Naive B cell (primary cell): ENCODE measurements at regions not wholly inside any gene's neighbourhood (a gene's known extent, or its start where the extent isn't known, plus 50 kb on each side); places are given as distances from the start of the nearest gene placed in this dataset.
A peak's percentile ranks its signal among the peaks of the same experiment; 100 is the strongest.
"Not testable (repeated sequence)": the region's sequence is repeated elsewhere in the genome, so short reads cannot be mapped to it uniquely, and the experiment has no call there.

Experiments
- ATAC-seq, 2 donors: fragments of 150-1000 bp; cut with Tn5 transposase; 2 replicates each; pipeline ENCODE4 v1.10.0; 2021; ENCODE audit warnings: low read depth in 2 of 2, mild to moderate bottlenecking in 2 of 2, moderate library complexity in 2 of 2
- DNase-seq: peaks from one replicate; pipeline ENCODE4 v3.0.0; 2022
- H3K27ac Mint-ChIP-seq, 6 donors: one replicate each; pipeline ENCODE4 v1.8.0; 2020 to 2022; ENCODE audit warnings: mild to moderate bottlenecking in 6 of 6, mixed read lengths in 6 of 6, moderate library complexity in 5 of 6, inconsistent platforms in 2 of 6
- H3K27me3 Mint-ChIP-seq, 3 donors: one replicate each; pipeline ENCODE4 v1.8.0; 2021 to 2022; ENCODE audit warnings: mixed read lengths in 3 of 3, mild to moderate bottlenecking in 1 of 3
- H3K36me3 Mint-ChIP-seq, 2 donors: one replicate each; pipeline ENCODE4 v1.8.0; 2020 to 2022; ENCODE audit warnings: mixed read lengths in 2 of 2, inconsistent platforms in 1 of 2, mild to moderate bottlenecking in 1 of 2
- H3K4me1 Mint-ChIP-seq, 3 donors: one replicate each; pipeline ENCODE4 v1.8.0; 2020 to 2022; ENCODE audit warnings: mixed read lengths in 3 of 3, inconsistent platforms in 1 of 3, mild to moderate bottlenecking in 1 of 3, moderate library complexity in 1 of 3
- H3K4me3 Mint-ChIP-seq, 8 donors: one replicate each; pipeline ENCODE4 v1.8.0; 2020 to 2022; ENCODE audit warnings: mild to moderate bottlenecking in 8 of 8, mixed read lengths in 8 of 8, moderate library complexity in 8 of 8, inconsistent platforms in 2 of 8
- H3K9me3 Mint-ChIP-seq, 7 donors: one replicate each; pipeline ENCODE4 v1.8.0; 2020 to 2022; ENCODE audit warnings: mixed read lengths in 7 of 7, mild to moderate bottlenecking in 5 of 7, inconsistent platforms in 2 of 7, moderate library complexity in 1 of 7

- H3K27me3 Mint-ChIP-seq, result no peaks in the 10 kb centered on the region
- no peaks in the 10 kb centered on the region for H3K9me3 Mint-ChIP-seq
- H3K4me3 Mint-ChIP-seq, result no peak overlapping the region
- H3K27ac Mint-ChIP-seq, result no peak overlapping the region
- no peak for ATAC-seq
- DNase-seq, result no peak
- H3K36me3 Mint-ChIP-seq, result no peaks in the 10 kb centered on the region
- H3K4me1 Mint-ChIP-seq, result no peaks in the 10 kb centered on the region
These were observed 254.3 kb upstream of the SPOPL start for GRCh38 chr2:138247302-138247701.

GRCh38 chr2:138249207-138249606, 252.4 kb upstream of the SPOPL start:
- no peaks in the 10 kb centered on the region for H3K4me1 Mint-ChIP-seq
- no peak overlapping the region for H3K4me3 Mint-ChIP-seq
- DNase-seq, result no peak
- H3K36me3 Mint-ChIP-seq, result no peaks in the 10 kb centered on the region
- no peak for ATAC-seq
- no peak overlapping the region for H3K27ac Mint-ChIP-seq
- H3K27me3 Mint-ChIP-seq, result no peaks in the 10 kb centered on the region
- H3K9me3 Mint-ChIP-seq, result peaks cover 0 to 4% (median under 1%) of the 10 kb centered on the region in 7 donors

- peaks cover 0 to 16% (median 4%) of the 10 kb centered on the region in 7 donors for H3K9me3 Mint-ChIP-seq
- not testable (repeated sequence) for H3K27ac Mint-ChIP-seq, ATAC-seq, H3K4me1 Mint-ChIP-seq, H3K27me3 Mint-ChIP-seq, H3K36me3 Mint-ChIP-seq, DNase-seq, H3K4me3 Mint-ChIP-seq
These were observed 250.7 kb upstream of the SPOPL start for GRCh38 chr2:138250843-138251320.

- no peaks in the 10 kb centered on the region for H3K4me1 Mint-ChIP-seq
- H3K9me3 Mint-ChIP-seq, result peaks cover 6 to 30% (median 11%) of the 10 kb centered on the region in 7 donors
- no peak overlapping the region for H3K4me3 Mint-ChIP-seq
- no peaks in the 10 kb centered on the region for H3K27me3 Mint-ChIP-seq
- ATAC-seq (no peak), DNase-seq (no peak)
- H3K36me3 Mint-ChIP-seq, result peaks cover 9 to 10% of the 10 kb centered on the region in 2 donors
- no peak overlapping the region for H3K27ac Mint-ChIP-seq
These were observed 249.0 kb upstream of the SPOPL start for GRCh38 chr2:138252587-138252986.

- no peaks in the 10 kb centered on the region for H3K4me1 Mint-ChIP-seq
- H3K36me3 Mint-ChIP-seq, result peaks cover 9 to 14% of the 10 kb centered on the region in 2 donors
- DNase-seq (no peak), ATAC-seq (no peak)
- H3K4me3 Mint-ChIP-seq, result no peak overlapping the region
- H3K27me3 Mint-ChIP-seq, result no peaks in the 10 kb centered on the region
- peaks cover 6 to 54% (median 30%) of the 10 kb centered on the region in 7 donors for H3K9me3 Mint-ChIP-seq
- H3K27ac Mint-ChIP-seq, result no peak overlapping the region
These were observed 245.9 kb upstream of the SPOPL start for GRCh38 chr2:138255670-138256069.

GRCh38 chr2:138267161-138267901, 234.2 kb upstream of the SPOPL start:
- Mint-ChIP-seq H3K36me3 (peaks cover 2 to 6% of the 10 kb centered on the region in 2 donors), H3K4me1 (no peaks in the 10 kb centered on the region), H3K9me3 (peaks cover 7 to 23% (median 11%) of the 10 kb centered on the region in 7 donors), H3K27ac (no peak overlapping the region), H3K4me3 (no peak overlapping the region), H3K27me3 (no peaks in the 10 kb centered on the region)
- DNase-seq (no peak), ATAC-seq (no peak)

GRCh38 chr2:138267902-138268254, 233.7 kb upstream of the SPOPL start:
- no peak overlapping the region for H3K4me3 Mint-ChIP-seq
- no peaks in the 10 kb centered on the region for H3K27me3 Mint-ChIP-seq
- ATAC-seq (no peak), DNase-seq (no peak)
- H3K36me3 Mint-ChIP-seq, result peaks cover 0 to 1% of the 10 kb centered on the region in 2 donors
- H3K9me3 Mint-ChIP-seq, result peaks cover 2 to 17% (median 5%) of the 10 kb centered on the region in 7 donors
- H3K27ac Mint-ChIP-seq, result no peak overlapping the region
- no peaks in the 10 kb centered on the region for H3K4me1 Mint-ChIP-seq

- DNase-seq (no peak), ATAC-seq (no peak)
- H3K36me3 Mint-ChIP-seq, result no peaks in the 10 kb centered on the region
These were observed 231.8 kb upstream of the SPOPL start for GRCh38 chr2:138269765-138270164.

GRCh38 chr2:138271467-138271866, 230.1 kb upstream of the SPOPL start:
- Mint-ChIP-seq H3K4me3 (peak overlapping the region in 1 of 8 donors; percentile 41), H3K9me3 (peaks cover 0 to 5% (median 0%) of the 10 kb centered on the region in 7 donors), H3K27me3 (no peaks in the 10 kb centered on the region), H3K36me3 (no peaks in the 10 kb centered on the region), H3K27ac (no peak overlapping the region), H3K4me1 (no peaks in the 10 kb centered on the region)
- DNase-seq (no peak), ATAC-seq (no peak)

More at GRCh38 chr2:138269765-138270164, 231.8 kb upstream of the SPOPL start:
- Mint-ChIP-seq H3K27ac (no peak overlapping the region), H3K27me3 (no peaks in the 10 kb centered on the region), H3K4me1 (no peaks in the 10 kb centered on the region), H3K4me3 (no peak overlapping the region), H3K9me3 (peaks cover 0 to 5% (median 0%) of the 10 kb centered on the region in 7 donors)

- Mint-ChIP-seq H3K9me3 (peaks cover 0 to 5% (median 0%) of the 10 kb centered on the region in 7 donors), H3K36me3 (no peaks in the 10 kb centered on the region), H3K27me3 (no peaks in the 10 kb centered on the region), H3K4me3 (no peak overlapping the region), H3K4me1 (no peaks in the 10 kb centered on the region), H3K27ac (no peak overlapping the region)
- ATAC-seq, result no peak
- DNase-seq, result no peak
These were observed 228.9 kb upstream of the SPOPL start for GRCh38 chr2:138272524-138273195.

- H3K9me3 Mint-ChIP-seq, H3K27me3 Mint-ChIP-seq, H3K36me3 Mint-ChIP-seq, H3K27ac Mint-ChIP-seq, DNase-seq, H3K4me1 Mint-ChIP-seq, ATAC-seq, H3K4me3 Mint-ChIP-seq: not testable (repeated sequence)
These were observed 228.3 kb upstream of the SPOPL start for GRCh38 chr2:138273280-138273679.

- peak overlapping the region in 1 of 8 donors; percentile 67 for H3K4me3 Mint-ChIP-seq
- H3K27me3 Mint-ChIP-seq, result no peaks in the 10 kb centered on the region
- DNase-seq (no peak), ATAC-seq (no peak)
- no peaks in the 10 kb centered on the region for H3K36me3 Mint-ChIP-seq
- no peaks in the 10 kb centered on the region for H3K4me1 Mint-ChIP-seq
- H3K9me3 Mint-ChIP-seq, result peaks cover 0 to 5% (median 0%) of the 10 kb centered on the region in 7 donors
- peak overlapping the region in 2 of 6 donors; percentile 22 to 59 for H3K27ac Mint-ChIP-seq
These were observed 226.9 kb upstream of the SPOPL start for GRCh38 chr2:138274421-138275291.

- ATAC-seq (no peak), DNase-seq (no peak)
- H3K27ac Mint-ChIP-seq, result no peak overlapping the region
- H3K27me3 Mint-ChIP-seq, result no peaks in the 10 kb centered on the region
- H3K36me3 Mint-ChIP-seq, result no peaks in the 10 kb centered on the region
- H3K9me3 Mint-ChIP-seq, result peaks cover 0 to 5% (median 0%) of the 10 kb centered on the region in 7 donors
- H3K4me3 Mint-ChIP-seq, result no peak overlapping the region
- no peaks in the 10 kb centered on the region for H3K4me1 Mint-ChIP-seq
These were observed 226.3 kb upstream of the SPOPL start for GRCh38 chr2:138275292-138275690.
